GM13976 (cell line): ENCODE measurements at regions not wholly inside any gene's neighbourhood (a gene's known extent, or its start where the extent isn't known, plus 50 kb on each side); places are given as distances from the start of the nearest gene placed in this dataset.

Experiments
- DNase-seq: peaks from one replicate; pipeline ENCODE4 v3.0.0; 2012; ENCODE audit warnings: low spot score
- in situ Hi-C: fragments of 300-500 bp; cut with MboI; formaldehyde crosslinking; loops from one replicate; pipeline ENCODE4 v1.12.0; 2022; ENCODE audit warnings: low sequenced_read_pairs, mixed read lengths, inconsistent platforms; ENCODE audit not compliant: unreplicated experiment
- TF ChIP-seq, protein P1 (sequence below): IDR thresholded peaks from 2 replicates; pipeline ENCODE4 v1.5.1; 2012; ENCODE audit warnings: borderline replicate concordance, mild to moderate bottlenecking; ENCODE audit not compliant: insufficient read depth; ENCODE audit errors: extremely low read depth, missing control alignments, control extremely low read depth

DNA sequence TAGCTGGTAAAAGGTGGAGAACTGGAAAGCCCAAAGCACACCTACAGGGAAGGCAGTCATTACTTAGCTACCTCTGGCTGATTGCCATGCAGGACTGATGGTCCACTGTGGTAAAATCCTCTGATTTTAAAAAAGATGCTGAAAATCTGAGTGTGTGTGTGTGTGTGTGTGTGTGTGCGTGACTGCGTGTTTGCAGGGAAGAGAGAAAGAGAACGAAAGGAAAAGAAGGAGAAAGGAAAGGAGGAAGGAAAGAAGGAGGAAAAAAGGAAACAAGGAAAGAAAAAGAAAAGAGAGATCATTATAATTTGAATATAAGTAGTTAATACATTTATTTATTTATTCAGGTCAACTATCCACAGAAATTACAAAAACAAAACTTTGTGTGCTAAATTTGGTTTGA is 488.7 kb upstream of the KCNMB2 start:
- in situ Hi-C loops = no loop called here
- DNase-seq = no peak
- TF ChIP-seq, protein P1, sequence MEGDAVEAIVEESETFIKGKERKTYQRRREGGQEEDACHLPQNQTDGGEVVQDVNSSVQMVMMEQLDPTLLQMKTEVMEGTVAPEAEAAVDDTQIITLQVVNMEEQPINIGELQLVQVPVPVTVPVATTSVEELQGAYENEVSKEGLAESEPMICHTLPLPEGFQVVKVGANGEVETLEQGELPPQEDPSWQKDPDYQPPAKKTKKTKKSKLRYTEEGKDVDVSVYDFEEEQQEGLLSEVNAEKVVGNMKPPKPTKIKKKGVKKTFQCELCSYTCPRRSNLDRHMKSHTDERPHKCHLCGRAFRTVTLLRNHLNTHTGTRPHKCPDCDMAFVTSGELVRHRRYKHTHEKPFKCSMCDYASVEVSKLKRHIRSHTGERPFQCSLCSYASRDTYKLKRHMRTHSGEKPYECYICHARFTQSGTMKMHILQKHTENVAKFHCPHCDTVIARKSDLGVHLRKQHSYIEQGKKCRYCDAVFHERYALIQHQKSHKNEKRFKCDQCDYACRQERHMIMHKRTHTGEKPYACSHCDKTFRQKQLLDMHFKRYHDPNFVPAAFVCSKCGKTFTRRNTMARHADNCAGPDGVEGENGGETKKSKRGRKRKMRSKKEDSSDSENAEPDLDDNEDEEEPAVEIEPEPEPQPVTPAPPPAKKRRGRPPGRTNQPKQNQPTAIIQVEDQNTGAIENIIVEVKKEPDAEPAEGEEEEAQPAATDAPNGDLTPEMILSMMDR = no peak

DNA sequence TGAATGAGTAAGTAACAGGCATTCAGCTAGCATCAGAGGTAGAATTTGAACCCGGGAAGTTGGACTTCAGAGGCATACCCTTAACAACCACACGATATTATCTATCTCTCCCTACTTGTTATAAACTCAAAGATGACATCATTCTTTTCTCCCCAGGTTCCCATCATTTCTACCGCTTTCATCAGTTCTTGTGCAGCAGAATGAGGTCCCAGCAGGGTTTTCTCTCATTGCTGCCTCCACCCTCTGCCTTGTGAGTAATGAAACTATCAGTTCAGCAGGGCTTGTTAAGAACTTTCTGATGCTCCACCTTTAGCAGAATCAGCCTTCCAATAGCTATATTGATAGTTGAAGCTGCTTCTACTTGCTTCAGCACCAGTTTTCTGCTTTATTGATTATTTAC is 487.5 kb upstream of the KCNMB2 start:
- TF ChIP-seq, protein P1 = no peak
- no peak for DNase-seq
- in situ Hi-C loops = no loop called here

DNA sequence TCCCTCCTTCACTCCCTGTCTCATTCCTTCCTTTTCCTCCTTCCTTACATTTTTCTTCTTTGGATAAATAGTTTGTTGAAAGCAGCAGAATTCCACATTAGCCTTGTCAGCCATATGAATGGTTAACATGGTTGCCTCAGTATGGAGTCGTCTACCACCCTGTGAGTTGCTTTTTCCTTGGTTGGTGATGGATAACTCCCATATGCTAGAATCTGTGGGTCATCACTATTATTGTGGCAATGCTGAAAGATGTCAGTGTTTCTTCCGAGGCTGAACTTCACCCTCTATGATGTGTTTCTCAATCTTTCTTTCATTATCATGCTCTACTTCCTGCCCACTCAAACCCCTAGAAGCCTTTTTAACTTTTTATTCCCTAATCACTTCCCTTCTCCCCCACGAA is 481.8 kb upstream of the KCNMB2 start:
- TF ChIP-seq, protein P1 = no peak
- no peak for DNase-seq
- in situ Hi-C loops = no loop called here

DNA sequence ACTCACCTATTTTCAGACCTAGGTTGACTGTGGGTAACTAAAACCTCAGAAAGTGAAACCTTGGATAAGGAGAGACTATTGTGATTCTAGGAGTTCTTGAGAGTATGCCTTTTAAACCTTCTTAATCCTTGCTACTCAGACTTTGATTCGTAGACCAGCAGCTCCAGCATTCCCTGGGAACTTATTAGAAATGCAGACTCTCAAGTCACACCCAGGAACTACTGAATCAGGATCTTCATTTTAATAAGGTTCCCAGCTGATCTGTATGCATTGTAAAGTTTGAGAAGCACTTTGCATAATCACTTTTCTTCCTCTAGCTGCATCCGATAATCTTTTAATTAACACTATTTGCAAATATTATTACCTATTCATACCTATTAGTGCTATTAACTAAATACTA is 480.3 kb upstream of the KCNMB2 start:
- in situ Hi-C loops = no loop called here
- no peak for DNase-seq
- TF ChIP-seq, protein P1 = no peak

DNA sequence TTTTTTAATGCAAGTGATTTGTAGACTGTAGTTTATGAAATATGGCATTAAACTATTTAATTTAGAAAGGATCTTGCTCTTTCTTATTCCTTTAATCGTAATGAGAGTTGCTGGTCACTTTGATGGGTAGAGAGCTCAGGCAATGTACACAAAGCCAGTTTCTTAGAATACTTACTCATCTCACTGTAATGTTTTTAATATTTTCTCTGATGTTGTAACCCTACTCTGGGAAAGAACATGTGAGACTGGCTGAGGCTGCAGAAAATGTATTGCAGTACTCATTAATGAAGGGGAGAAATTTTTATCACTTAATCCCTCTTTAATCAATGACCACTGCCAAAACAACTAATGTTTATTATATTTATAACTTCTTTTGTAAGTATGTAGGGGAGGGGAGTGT is 479.4 kb upstream of the KCNMB2 start:
- TF ChIP-seq, protein P1 = no peak
- in situ Hi-C loops = no loop called here
- no peak for DNase-seq

DNA sequence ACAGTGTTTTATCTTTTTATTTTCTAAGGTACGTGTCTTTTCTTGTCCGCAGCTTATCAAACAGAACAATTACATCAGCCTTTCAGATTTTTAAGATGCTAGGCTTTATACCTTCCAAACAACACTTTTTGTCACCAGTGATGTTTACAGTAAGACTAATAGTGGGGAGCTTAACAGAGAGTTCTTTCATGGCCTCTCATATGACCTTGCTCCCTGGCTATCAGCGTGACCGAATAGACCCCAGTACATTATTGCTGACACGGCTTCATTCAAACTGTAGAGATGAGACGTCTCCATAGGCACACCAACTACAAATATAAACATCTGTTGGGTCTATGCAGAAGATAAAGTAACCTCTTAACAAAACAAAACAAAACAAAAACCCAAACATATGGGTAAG is 477.6 kb upstream of the KCNMB2 start:
- no peak for DNase-seq
- TF ChIP-seq, protein P1 = no peak
- in situ Hi-C loops = no loop called here

DNA sequence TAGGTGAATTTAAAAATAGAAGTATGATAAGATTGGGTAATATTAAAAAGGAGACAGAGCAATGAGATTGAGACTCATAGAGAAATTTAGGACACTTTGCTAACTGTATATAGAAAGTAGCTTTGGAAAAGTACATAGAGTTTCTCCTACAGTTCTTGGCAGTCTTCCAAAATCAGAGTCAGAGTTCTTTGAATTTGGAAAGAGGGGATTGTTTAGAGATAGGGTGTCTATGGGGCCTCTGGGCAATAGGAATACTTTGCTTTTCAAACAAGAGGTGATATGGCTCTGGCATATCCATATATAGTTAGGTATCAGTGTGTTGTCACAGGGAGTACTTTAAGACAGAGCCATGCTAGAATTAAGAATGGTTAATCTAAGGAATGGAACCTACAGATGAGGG is 477.1 kb upstream of the KCNMB2 start:
- TF ChIP-seq, protein P1 = no peak
- no peak for DNase-seq
- in situ Hi-C loops = no loop called here
